HG02642 (cell line): ENCODE measurements at regions not wholly inside any gene's neighbourhood (a gene's known extent, or its start where the extent isn't known, plus 50 kb on each side); places are given as distances from the start of the nearest gene placed in this dataset.

Experiments used
- ATAC-seq: cut with Tn5 transposase; IDR thresholded peaks from one replicate; pipeline ENCODE4 v1.9.1; 2021; ENCODE audit warnings: mild to moderate bottlenecking; ENCODE audit not compliant: unreplicated experiment, poor library complexity

DNA sequence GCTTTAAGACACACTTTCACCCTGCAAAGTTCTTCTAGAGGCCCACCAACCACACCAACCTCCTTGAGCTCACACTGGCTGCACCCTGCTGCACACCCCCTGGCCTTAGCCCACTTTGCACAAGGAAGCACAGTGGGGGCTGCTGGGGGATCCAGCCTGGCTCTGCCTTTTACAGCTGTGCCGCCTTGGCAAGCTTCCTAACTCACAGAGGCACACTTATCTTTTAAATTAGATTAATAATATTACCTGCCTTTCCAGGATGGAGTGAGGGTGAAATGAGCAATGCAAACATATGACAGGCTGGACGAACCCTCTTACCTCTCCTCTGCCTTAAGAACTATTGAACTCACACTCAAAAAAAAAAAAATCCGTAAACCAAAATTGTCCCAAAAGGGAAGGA is 715.8 kb upstream of the ID2 start:
- ATAC-seq = no peak

GRCh38 chr2:7967707-7968405 is 714.0 kb upstream of the ID2 start:
- no peak for ATAC-seq

- ATAC-seq = no peak
These were observed 711.9 kb upstream of the ID2 start for GRCh38 chr2:7969756-7970515.

GRCh38 chr2:7971248-7971647 is 710.6 kb upstream of the ID2 start:
- no peak for ATAC-seq

DNA sequence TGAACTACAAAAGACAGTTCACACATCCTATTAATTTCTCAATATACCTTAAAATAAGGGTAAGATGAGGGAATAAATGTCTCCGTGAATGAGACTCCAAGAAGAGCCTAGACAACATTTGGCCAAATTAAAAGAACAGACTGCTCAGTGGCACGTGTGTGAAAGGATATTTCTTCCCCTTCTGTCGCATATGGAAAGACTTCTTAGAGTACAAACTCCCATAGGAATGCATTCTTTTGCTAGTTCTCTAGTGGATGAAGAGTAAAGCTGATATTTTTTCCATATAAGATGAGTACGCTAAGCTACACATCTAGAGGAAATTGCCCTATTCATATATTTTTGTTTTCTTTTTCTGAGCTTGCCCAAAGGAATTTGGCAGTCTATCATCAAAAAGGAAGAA is 710.0 kb upstream of the ID2 start:
- ATAC-seq = no peak

- no peak for ATAC-seq
These were observed 709.2 kb upstream of the ID2 start for GRCh38 chr2:7972670-7973069.

GRCh38 chr2:7973801-7974480 is 707.9 kb upstream of the ID2 start:
- ATAC-seq = no peak

GRCh38 chr2:7974936-7975335 is 706.9 kb upstream of the ID2 start:
- ATAC-seq = no peak

DNA sequence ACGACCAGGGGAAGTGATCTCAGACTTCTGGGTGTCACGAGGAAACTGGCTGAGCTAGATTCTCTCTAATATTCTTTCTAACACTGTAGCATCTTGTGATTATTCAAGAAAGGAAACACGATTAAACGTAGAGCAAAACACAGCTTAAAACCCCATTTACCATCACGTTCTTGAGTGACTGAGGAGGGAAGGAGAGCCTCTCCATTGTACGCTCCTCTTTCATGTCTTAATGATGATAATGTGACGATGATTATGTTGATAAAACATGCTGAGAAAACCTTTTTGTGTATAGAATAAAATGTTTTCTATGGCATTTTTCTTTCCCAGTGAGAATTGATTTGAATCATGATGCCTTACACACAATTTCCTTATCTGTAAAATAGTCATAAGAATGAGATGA is 705.6 kb upstream of the ID2 start:
- ATAC-seq = no peak

DNA sequence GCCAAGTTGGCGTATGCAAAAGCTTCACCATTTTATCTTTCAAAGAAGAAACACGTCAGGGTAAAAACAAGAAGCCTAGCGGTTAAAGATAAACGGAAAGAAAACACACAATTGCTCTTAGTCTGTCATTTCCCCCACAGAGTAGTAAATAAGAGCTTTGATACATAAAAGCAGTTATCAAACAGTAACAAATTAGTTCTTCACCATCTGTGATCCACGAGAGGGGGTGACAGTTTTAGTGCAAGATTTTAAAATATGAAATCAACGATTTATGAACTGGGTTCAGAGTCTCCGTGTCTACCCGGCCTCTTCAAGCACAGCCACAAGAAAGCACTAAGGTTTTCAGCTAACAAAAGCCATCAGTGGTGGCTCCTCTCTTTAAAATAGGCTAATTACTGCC is 703.9 kb upstream of the ID2 start:
- no peak for ATAC-seq

GRCh38 chr2:7982054-7982453 is 699.8 kb upstream of the ID2 start:
- no peak for ATAC-seq

- ATAC-seq = no peak
These were observed 698.4 kb upstream of the ID2 start for GRCh38 chr2:7983451-7983850.

GRCh38 chr2:7983912-7984311 is 697.9 kb upstream of the ID2 start:
- no peak for ATAC-seq

GRCh38 chr2:7984693-7985353 is 697.0 kb upstream of the ID2 start:
- ATAC-seq = no peak

GRCh38 chr2:7986431-7986830 is 695.4 kb upstream of the ID2 start:
- ATAC-seq = no peak

DNA sequence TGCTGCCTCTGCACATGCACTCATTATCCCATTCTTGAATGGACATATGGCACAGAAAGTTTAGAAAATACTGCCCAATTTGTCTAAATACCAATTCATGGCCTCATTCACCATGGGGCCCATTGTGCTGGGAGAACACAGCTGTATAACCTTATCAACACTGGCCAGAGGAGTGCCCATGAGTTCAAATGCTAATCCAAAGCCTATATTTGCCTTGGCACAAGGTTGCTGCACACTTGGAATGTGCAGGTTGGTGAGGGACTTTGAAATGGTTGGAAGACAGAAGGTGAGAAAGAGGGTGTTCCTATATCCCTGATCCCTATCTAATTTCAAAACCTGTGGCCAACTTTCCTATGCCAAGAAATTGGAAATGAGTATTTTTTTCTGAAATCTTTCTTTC is 693.9 kb upstream of the ID2 start:
- no peak for ATAC-seq

DNA sequence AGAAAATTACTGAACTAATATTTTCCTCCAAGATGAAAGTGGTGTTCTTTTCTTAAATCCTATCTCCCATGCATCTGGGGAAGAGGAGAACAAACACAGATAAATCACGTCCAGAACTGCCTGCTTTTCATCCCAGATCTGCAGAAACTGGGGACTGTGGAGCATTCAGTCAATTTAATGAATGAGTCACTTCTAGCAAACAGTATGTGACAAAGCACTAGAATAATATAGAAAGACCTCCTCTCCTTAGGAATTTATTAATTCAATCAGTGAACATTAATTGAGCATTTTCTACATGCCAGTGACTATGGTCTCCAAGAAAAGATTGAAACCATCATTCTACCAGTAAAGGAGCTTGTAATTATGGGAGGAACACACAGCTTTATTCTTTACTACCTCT is 693.4 kb upstream of the ID2 start:
- ATAC-seq = no peak

- ATAC-seq = no peak
These were observed 692.0 kb upstream of the ID2 start for GRCh38 chr2:7989823-7990222.

GRCh38 chr2:7992612-7993602 is 688.9 kb upstream of the ID2 start:
- no peak for ATAC-seq
